ENCODE measurements at regions not wholly inside any gene's neighbourhood (a gene's known extent, or its start where the extent isn't known, plus 50 kb on each side); places are given as distances from the start of the nearest gene placed in this dataset.

DNA sequence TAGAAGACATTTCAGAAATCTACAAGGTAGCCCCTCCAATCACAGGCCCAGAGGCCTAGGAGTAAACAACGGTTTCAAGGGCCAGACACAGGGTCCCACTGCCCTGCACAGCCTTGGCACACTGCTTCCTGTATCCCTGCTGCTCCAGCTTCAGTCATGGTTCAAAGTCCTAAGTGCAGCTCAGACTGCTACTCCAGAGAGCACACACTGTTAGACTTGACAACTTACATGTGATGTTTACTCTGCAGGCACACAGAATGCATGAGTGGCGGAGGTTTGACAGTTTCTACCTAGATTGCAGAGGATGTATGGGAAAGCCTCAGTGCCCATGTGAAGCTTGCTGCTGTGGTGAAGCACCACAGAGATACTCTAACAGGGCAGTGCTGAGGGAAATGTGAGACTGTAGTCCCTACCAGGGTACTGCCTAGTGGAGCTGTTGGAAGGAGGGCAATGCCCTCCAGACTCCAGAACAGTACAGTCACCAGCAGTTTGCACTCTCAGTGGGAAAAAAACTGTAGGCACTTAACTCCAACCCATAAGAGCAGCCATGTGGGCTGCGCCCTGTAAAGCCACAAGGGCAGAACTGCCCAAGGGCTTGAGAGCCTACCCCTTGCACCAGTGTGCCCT lies 270.0 kb downstream of the ZWINT start:
- TF ChIP-seq ZFX (IDR thresholded peaks at IDR 0.05), result no peak
- TF ChIP-seq, protein P1, sequence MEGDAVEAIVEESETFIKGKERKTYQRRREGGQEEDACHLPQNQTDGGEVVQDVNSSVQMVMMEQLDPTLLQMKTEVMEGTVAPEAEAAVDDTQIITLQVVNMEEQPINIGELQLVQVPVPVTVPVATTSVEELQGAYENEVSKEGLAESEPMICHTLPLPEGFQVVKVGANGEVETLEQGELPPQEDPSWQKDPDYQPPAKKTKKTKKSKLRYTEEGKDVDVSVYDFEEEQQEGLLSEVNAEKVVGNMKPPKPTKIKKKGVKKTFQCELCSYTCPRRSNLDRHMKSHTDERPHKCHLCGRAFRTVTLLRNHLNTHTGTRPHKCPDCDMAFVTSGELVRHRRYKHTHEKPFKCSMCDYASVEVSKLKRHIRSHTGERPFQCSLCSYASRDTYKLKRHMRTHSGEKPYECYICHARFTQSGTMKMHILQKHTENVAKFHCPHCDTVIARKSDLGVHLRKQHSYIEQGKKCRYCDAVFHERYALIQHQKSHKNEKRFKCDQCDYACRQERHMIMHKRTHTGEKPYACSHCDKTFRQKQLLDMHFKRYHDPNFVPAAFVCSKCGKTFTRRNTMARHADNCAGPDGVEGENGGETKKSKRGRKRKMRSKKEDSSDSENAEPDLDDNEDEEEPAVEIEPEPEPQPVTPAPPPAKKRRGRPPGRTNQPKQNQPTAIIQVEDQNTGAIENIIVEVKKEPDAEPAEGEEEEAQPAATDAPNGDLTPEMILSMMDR (conservative IDR thresholded peaks at IDR 0.05), result no peak
- no peak overlapping the region for H3K27ac ChIP-seq

DNA sequence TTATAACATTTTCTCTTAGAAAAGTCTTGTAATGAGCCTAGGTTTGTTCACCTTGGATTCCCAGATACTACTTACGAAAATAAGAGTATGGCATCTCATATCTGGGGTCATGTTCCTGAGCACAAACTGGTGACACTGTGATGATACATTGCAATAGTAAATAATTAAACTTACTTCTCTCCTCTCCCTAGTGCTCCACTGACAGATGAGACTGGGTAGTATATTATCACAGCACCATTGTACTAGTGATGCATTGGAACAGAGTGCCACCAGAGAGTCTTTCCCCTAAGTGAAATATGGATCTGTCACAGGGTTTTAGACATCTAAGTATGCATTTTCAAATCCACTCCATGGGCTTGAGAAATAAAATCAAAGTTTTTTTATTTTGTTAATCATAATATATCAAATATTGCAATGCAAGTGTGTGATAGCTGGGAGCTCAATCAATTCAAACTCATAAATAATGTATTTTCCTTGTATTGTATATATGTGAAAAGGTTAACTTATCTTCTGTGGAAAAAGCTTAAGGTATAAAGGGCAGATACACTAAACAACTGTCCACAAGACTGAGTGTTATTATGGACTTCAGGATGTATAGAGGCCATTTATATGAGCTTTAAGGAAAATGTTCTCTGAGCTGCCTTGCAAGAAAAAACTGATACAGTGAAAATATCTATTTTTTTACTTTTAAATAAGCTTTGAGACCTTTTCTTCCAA lies 275.5 kb downstream of the ZWINT start:
- TF ChIP-seq, protein P1 (conservative IDR thresholded peaks at IDR 0.05), result no peak
- TF ChIP-seq ZFX (IDR thresholded peaks at IDR 0.05), result no peak

DNA sequence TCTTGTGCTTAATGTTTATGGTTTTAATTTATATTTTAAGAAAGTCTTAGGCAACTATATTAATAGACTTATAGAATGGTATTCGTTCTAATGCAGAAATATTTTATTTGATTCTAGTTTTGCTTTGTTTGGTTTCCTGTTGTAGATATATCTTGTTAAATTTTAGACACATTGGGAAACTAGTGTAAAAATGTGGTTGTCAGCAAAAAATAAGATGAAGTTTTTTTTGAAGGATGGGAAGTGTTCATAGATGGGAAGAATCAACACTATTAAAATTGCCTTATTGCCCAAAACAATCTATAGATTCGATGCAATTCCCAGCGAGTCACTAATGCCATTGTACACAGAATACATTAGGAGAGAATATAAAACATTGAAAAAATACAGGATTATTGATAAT lies 278.9 kb downstream of the ZWINT start:
- TF ChIP-seq, protein P1 (conservative IDR thresholded peaks at IDR 0.05), result no peak
- no peak overlapping the region for H3K27ac ChIP-seq

More for the DNA sequence above, 275.5 kb downstream of the ZWINT start:
- H3K27ac ChIP-seq, result no peak overlapping the region

DNA sequence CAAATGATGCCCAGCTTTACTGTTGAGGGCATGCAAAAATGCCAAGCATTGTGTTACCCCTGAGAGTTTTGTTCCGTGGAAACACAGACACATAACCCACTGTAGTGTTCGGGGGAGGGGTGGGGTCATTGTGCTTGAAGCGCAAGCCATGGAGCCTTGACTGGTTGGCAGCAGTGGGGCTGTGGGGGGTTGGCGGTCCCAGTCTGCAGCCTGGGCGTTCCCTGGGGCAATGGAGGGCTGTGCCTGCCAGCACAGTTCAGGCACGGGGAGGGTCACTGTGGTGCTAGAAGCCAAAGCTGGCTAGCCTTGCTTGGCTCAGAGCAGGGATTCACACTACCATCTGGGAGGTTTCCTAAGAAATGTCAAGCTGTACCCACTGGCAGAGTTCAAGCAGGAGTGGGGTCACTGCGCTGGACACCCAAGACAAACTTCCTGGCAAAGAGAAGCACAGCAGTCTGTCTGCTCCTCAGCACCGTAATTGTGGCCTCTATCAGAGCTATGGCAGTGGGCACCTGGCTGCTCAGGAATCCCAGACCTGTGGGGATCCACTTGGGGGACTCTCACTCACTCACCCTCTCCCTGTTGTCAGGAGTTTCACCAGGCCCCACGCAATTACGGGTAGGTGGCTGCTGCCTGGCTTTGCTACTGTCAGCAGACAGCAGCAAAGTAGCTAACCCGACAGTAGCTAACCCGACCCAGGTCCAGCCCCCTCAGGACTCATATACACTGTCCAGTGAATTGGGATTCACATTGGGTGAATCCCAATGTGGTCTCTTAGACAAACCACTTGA lies 292.4 kb downstream of the ZWINT start:
- TF ChIP-seq ZFX (IDR thresholded peaks at IDR 0.05), result no peak
- TF ChIP-seq, protein P1 (conservative IDR thresholded peaks at IDR 0.05), result no peak
- H3K27ac ChIP-seq, result no peak overlapping the region

DNA sequence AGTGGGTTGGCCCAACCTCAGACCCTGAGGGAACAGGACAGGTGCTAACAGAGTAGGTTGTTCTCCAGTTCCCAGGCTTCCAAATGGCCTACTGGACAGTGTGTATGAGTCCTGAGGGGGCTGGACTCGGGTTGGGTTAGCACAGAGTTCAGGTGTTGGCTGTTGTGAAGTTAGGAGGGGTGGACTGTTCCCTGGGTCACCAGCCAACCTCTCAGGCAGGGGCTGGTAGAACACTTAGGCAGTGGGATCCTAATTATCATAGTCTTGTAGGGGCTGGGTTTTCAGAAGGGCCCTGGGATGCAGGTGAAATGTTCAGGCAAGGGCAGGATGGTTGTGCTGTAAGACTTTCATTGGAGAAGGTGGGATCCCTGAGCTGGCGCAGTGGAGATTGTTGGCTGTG lies 293.0 kb downstream of the ZWINT start:
- TF ChIP-seq, protein P1 (conservative IDR thresholded peaks at IDR 0.05), result no peak
- no peak for TF ChIP-seq ZFX (IDR thresholded peaks at IDR 0.05)
- H3K27ac ChIP-seq, result no peak overlapping the region

DNA sequence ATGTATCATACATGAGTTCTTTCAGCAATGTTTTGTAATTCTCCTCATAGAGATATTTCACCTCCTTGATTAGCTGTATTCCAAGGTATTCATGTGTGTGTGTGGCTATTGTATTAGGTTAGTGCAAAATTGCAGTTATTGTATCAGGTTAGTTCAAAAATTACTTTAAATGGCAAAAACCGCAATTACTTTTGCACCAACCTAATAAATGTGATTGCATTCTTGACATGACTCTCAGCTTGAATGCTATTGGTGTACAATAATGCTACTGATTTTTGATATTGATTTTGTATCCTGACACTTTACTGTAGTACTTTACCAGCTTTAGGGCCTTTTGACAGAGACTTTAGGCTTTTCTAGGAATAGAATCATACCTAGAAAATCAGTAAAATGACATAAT lies 297.4 kb downstream of the ZWINT start:
- no peak for TF ChIP-seq ZFX (IDR thresholded peaks at IDR 0.05)
- TF ChIP-seq, protein P1 (conservative IDR thresholded peaks at IDR 0.05), result no peak
- no peak overlapping the region for H3K27ac ChIP-seq

DNA sequence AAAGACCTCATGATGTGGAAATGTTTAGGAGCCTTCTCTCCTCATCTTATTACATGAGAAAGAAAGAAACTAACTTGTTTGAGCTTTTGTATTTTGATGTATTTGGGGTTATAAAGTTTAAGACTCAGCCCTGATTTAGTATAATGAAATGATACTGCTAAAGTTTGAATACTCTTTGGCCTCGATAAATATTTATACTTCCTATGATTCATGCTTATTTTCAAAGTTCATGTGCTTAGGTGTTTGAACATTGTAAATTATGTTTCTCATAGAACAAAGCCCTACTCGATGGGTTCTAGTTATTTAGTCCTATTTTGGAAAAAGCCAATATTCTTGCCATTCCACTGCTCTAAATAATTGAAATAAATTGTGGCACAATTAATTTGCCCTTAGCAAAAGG lies 303.2 kb downstream of the ZWINT start:
- H3K27ac ChIP-seq, result no peak overlapping the region
- TF ChIP-seq, protein P1 (conservative IDR thresholded peaks at IDR 0.05), result no peak
- no peak for TF ChIP-seq ZFX (IDR thresholded peaks at IDR 0.05)

All from C4-2B (cell line).